DLD1 (cell line): ENCODE measurements at regions not wholly inside any gene's neighbourhood (a gene's known extent, or its start where the extent isn't known, plus 50 kb on each side); places are given as distances from the start of the nearest gene placed in this dataset.

ENCODE experiments used
- in situ Hi-C: cut with HindIII; loops from 2 replicates; pipeline ENCODE4 v1.10.0; 2017; ENCODE audit warnings: low sequenced_read_pairs

GRCh38 chr2:19810148-19810547 lies 91.6 kb downstream of the TTC32 start:
- in situ Hi-C loops, result no loop called here

- in situ Hi-C loops, result no loop called here
Measured at GRCh38 chr2:19809206-19809605, 92.6 kb downstream of the TTC32 start.

- in situ Hi-C loops, result no loop called here
Measured at GRCh38 chr2:19807866-19808265, 93.9 kb downstream of the TTC32 start.

- in situ Hi-C loops, result no loop called here
Measured at GRCh38 chr2:19807346-19807745, 94.4 kb downstream of the TTC32 start.

- in situ Hi-C loops, result no loop called here
Measured at GRCh38 chr2:19806591-19806990, 95.2 kb downstream of the TTC32 start.

- in situ Hi-C loops, result no loop called here
Measured at GRCh38 chr2:19806131-19806530, 95.7 kb downstream of the TTC32 start.

GRCh38 chr2:19805266-19805665 lies 96.5 kb downstream of the TTC32 start:
- in situ Hi-C loops, result no loop called here

- in situ Hi-C loops, result no loop called here
Measured at GRCh38 chr2:19804639-19805260, 97.0 kb downstream of the TTC32 start.

- in situ Hi-C loops, result no loop called here
Measured at GRCh38 chr2:19802086-19802841, 99.5 kb downstream of the TTC32 start.

- in situ Hi-C loops, result no loop called here
Measured at GRCh38 chr2:19801367-19802080, 100.3 kb downstream of the TTC32 start.

GRCh38 chr2:19800796-19801195 lies 101.0 kb downstream of the TTC32 start:
- in situ Hi-C loops, result no loop called here

GRCh38 chr2:19799881-19800780 lies 101.7 kb downstream of the TTC32 start:
- in situ Hi-C loops, result no loop called here

GRCh38 chr2:19797871-19798270 lies 103.9 kb downstream of the TTC32 start:
- in situ Hi-C loops, result no loop called here

- in situ Hi-C loops, result no loop called here
Measured at GRCh38 chr2:19797243-19797810, 104.5 kb downstream of the TTC32 start.

GRCh38 chr2:19796035-19796695 lies 105.6 kb downstream of the TTC32 start:
- in situ Hi-C loops, result no loop called here

- in situ Hi-C loops, result no loop called here
Measured at GRCh38 chr2:19793132-19793750, 108.5 kb downstream of the TTC32 start.

- in situ Hi-C loops, result no loop called here
Measured at GRCh38 chr2:19790291-19790690, 111.5 kb downstream of the TTC32 start.

GRCh38 chr2:19787134-19787533 lies 114.6 kb downstream of the TTC32 start:
- in situ Hi-C loops, result no loop called here

- in situ Hi-C loops, result no loop called here
Measured at GRCh38 chr2:19786408-19787058, 115.2 kb downstream of the TTC32 start.
